GM12892 (cell line): ENCODE measurements at regions not wholly inside any gene's neighbourhood (a gene's known extent, or its start where the extent isn't known, plus 50 kb on each side); places are given as distances from the start of the nearest gene placed in this dataset.
"Not testable (repeated sequence)": the region's sequence is repeated elsewhere in the genome, so short reads cannot be mapped to it uniquely, and the experiment has no call there.

Source experiments
- DNase-seq: peaks from one replicate; pipeline ENCODE4 v3.0.0; 2011; ENCODE audit not compliant: insufficient read length
- FAIRE-seq: peaks from 2 replicates; lab custom pipeline; 2011; peaks lifted over from hg19 to GRCh38; lab: Jason Lieb, UNC
- POLR2A ChIP-seq: IDR thresholded peaks from 2 replicates; pipeline ENCODE4 v1.6.1; 2011; ENCODE audit warnings: low read depth, low read length, control low read depth
- POLR2AphosphoS5 ChIP-seq: IDR thresholded peaks from 2 replicates; pipeline ENCODE4 v1.6.1; 2011; ENCODE audit warnings: low read depth, low read length, control low read depth
- TAF1 ChIP-seq: IDR thresholded peaks from 2 replicates; pipeline ENCODE4 v1.6.1; 2011; ENCODE audit warnings: low read depth, mild to moderate bottlenecking, control low read depth, low read length, borderline replicate concordance

- no peak for DNase-seq
- FAIRE-seq: no peak
- TF ChIP-seq TAF1 (no peak), POLR2AphosphoS5 (no peak), POLR2A (no peak)
These were observed 2695.0 kb upstream of the DEFB115 start for GRCh38 chr20:28562510-28562898.

GRCh38 chr20:28562899-28563521, 2694.5 kb upstream of the DEFB115 start:
- not testable (repeated sequence) for FAIRE-seq, DNase-seq

- not testable (repeated sequence) for FAIRE-seq, DNase-seq
These were observed 2693.4 kb upstream of the DEFB115 start for GRCh38 chr20:28564024-28564423.

- DNase-seq, FAIRE-seq: not testable (repeated sequence)
These were observed 2692.6 kb upstream of the DEFB115 start for GRCh38 chr20:28564688-28565463.

- not testable (repeated sequence) for FAIRE-seq, DNase-seq
These were observed 2681.5 kb upstream of the DEFB115 start for GRCh38 chr20:28575991-28576390.

- not testable (repeated sequence) for FAIRE-seq, DNase-seq
These were observed 2665.8 kb upstream of the DEFB115 start for GRCh38 chr20:28591680-28592079.

- FAIRE-seq, DNase-seq: not testable (repeated sequence)
These were observed 2664.1 kb upstream of the DEFB115 start for GRCh38 chr20:28593383-28593782.

GRCh38 chr20:28594476-28594875, 2663.0 kb upstream of the DEFB115 start:
- FAIRE-seq, DNase-seq: not testable (repeated sequence)

- FAIRE-seq, DNase-seq: not testable (repeated sequence)
These were observed 2655.5 kb upstream of the DEFB115 start for GRCh38 chr20:28602006-28602402.

- not testable (repeated sequence) for FAIRE-seq
These were observed 2654.9 kb upstream of the DEFB115 start for GRCh38 chr20:28602403-28603217.

GRCh38 chr20:28603218-28603577, 2654.3 kb upstream of the DEFB115 start:
- not testable (repeated sequence) for FAIRE-seq, DNase-seq

More at GRCh38 chr20:28602403-28603217, 2654.9 kb upstream of the DEFB115 start:
- peak; percentile 26 for DNase-seq

GRCh38 chr20:28616354-28616753, 2641.1 kb upstream of the DEFB115 start:
- TF ChIP-seq POLR2A (no peak), POLR2AphosphoS5 (no peak), TAF1 (no peak)
- DNase-seq (no peak), FAIRE-seq (no peak)

- DNase-seq, FAIRE-seq: not testable (repeated sequence)
These were observed 2637.4 kb upstream of the DEFB115 start for GRCh38 chr20:28619956-28620651.

GRCh38 chr20:28625112-28625511, 2632.4 kb upstream of the DEFB115 start:
- DNase-seq, FAIRE-seq: not testable (repeated sequence)

GRCh38 chr20:28640831-28641230, 2616.6 kb upstream of the DEFB115 start:
- FAIRE-seq, DNase-seq: not testable (repeated sequence)
